ENCODE measurements at regions not wholly inside any gene's neighbourhood (a gene's known extent, or its start where the extent isn't known, plus 50 kb on each side); places are given as distances from the start of the nearest gene placed in this dataset.

GRCh38 chr3:186456731-186457191 lies 87.4 kb downstream of the CRYGS start:
- H3K4me3 ChIP-seq: no peak overlapping the region
- TF ChIP-seq POLR2A (IDR thresholded peaks at IDR 0.05) (no peak), EP300 (IDR thresholded peaks at IDR 0.05) (no peak), CTCF (IDR thresholded peaks at IDR 0.05) (no peak)
- 84 to 92% methylated on average over 7 to 10 of the region's 10 CpGs for WGBS, 2 donors (ENCODE audit: low coverage in 1 of 2)
- H3K27me3 ChIP-seq: no peaks in the 10 kb centered on the region
- no peaks in the 10 kb centered on the region for H3K4me1 ChIP-seq
- H3K27ac ChIP-seq: no peak overlapping the region
- ATAC-seq: no peak
- no peaks in the 10 kb centered on the region for H3K36me3 ChIP-seq
- no peaks in the 10 kb centered on the region for H3K9me3 ChIP-seq

- Histone ChIP-seq H3K4me1 (no peaks in the 10 kb centered on the region), H3K36me3 (no peaks in the 10 kb centered on the region), H3K9me3 (no peaks in the 10 kb centered on the region), H3K27ac (no peak overlapping the region), H3K27me3 (no peaks in the 10 kb centered on the region), H3K4me3 (no peak overlapping the region)
- no peak for ATAC-seq
- no peak for TF ChIP-seq CTCF (IDR thresholded peaks at IDR 0.05)
- no peak for TF ChIP-seq EP300 (IDR thresholded peaks at IDR 0.05)
- no peak for TF ChIP-seq POLR2AphosphoS5 (IDR thresholded peaks at IDR 0.05)
- no peak for TF ChIP-seq POLR2A (IDR thresholded peaks at IDR 0.05)
- WGBS, 2 donors (ENCODE audit: low coverage in 1 of 2): 85 to 92% methylated on average over 3 to 12 of the region's 14 CpGs
Measured at GRCh38 chr3:186454881-186455703, 89.1 kb downstream of the CRYGS start.

GRCh38 chr3:186453531-186453930 lies 90.6 kb downstream of the CRYGS start:
- no peak for ATAC-seq
- Histone ChIP-seq H3K27ac (no peak overlapping the region), H3K9me3 (no peaks in the 10 kb centered on the region), H3K27me3 (no peaks in the 10 kb centered on the region), H3K4me1 (no peaks in the 10 kb centered on the region), H3K4me3 (no peak overlapping the region), H3K36me3 (no peaks in the 10 kb centered on the region)
- TF ChIP-seq POLR2A (IDR thresholded peaks at IDR 0.05): no peak
- no peak for TF ChIP-seq POLR2AphosphoS5 (IDR thresholded peaks at IDR 0.05)
- TF ChIP-seq EP300 (IDR thresholded peaks at IDR 0.05): no peak
- TF ChIP-seq CTCF (IDR thresholded peaks at IDR 0.05): no peak
- WGBS, 2 donors (ENCODE audit: low coverage in 1 of 2): 88 to 96% methylated on average over 4 of the region's 4 CpGs

GRCh38 chr3:186452517-186452916 lies 90.5 kb upstream of the DGKG start:
- Histone ChIP-seq H3K27me3 (no peaks in the 10 kb centered on the region), H3K27ac (no peak overlapping the region), H3K4me1 (no peaks in the 10 kb centered on the region), H3K36me3 (no peaks in the 10 kb centered on the region), H3K4me3 (no peak overlapping the region), H3K9me3 (no peaks in the 10 kb centered on the region)
- TF ChIP-seq POLR2A (IDR thresholded peaks at IDR 0.05): no peak
- no peak for TF ChIP-seq EP300 (IDR thresholded peaks at IDR 0.05)
- TF ChIP-seq CTCF (IDR thresholded peaks at IDR 0.05): no peak
- no peak for TF ChIP-seq POLR2AphosphoS5 (IDR thresholded peaks at IDR 0.05)
- 68% methylated on average over 5 of the region's 8 CpGs; no CpG with 5 or more reads in 1 of the 2 donors for WGBS, 2 donors (ENCODE audit: low coverage in 1 of 2)
- ATAC-seq: no peak

- H3K27ac ChIP-seq: no peak overlapping the region
- no peaks in the 10 kb centered on the region for H3K9me3 ChIP-seq
- WGBS, 2 donors (ENCODE audit: low coverage in 1 of 2): 80 to 84% methylated on average over 3 to 4 of the region's 6 CpGs
- no peak for TF ChIP-seq EP300 (IDR thresholded peaks at IDR 0.05)
- TF ChIP-seq POLR2AphosphoS5 (IDR thresholded peaks at IDR 0.05): no peak
- no peak for TF ChIP-seq CTCF (IDR thresholded peaks at IDR 0.05)
- no peak for TF ChIP-seq POLR2A (IDR thresholded peaks at IDR 0.05)
- no peaks in the 10 kb centered on the region for H3K4me1 ChIP-seq
- ATAC-seq: no peak
- H3K4me3 ChIP-seq: no peak overlapping the region
- no peaks in the 10 kb centered on the region for H3K27me3 ChIP-seq
- no peaks in the 10 kb centered on the region for H3K36me3 ChIP-seq
Measured at GRCh38 chr3:186451371-186451770, 89.3 kb upstream of the DGKG start.

All from gastroesophageal sphincter (tissue), 4 donors.